ENCODE measurements at regions not wholly inside any gene's neighbourhood (a gene's known extent, or its start where the extent isn't known, plus 50 kb on each side); places are given as distances from the start of the nearest gene placed in this dataset.

DNA sequence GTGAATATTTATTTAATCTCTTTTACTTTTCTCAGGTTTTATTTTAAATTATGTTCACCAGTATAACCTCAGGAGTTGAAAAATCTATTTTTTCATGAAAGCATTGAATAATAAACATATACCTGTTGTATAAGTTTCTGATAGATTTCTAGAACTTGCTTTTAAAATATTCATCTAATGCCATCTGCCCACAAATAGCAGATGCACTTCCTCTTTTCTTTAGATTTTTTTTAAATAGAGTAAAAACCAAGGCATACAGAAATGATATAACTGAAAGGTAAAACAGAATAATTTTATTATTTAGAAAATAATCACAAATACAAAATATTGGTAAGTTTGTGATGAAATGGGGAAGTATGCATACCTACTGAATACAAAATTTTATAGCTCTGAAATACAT is 130.7 kb upstream of the PRMT6 start:
- ATAC-seq (ENCODE audit: low FRiP score) (no peak), DNase-seq (no peak)
- Histone ChIP-seq H3K27ac (ENCODE audit: low read depth in 1 of 2, low read length in 2 of 2) (no peak overlapping the region), H3K4me3 (ENCODE audit: low read length in 2 of 2) (no peak overlapping the region), H3K36me3 (ENCODE audit: control insufficient read depth in 1 of 2, insufficient read depth in 2 of 2, low read length in 1 of 2) (no peaks in the 10 kb centered on the region), H3K4me1 (ENCODE audit: control insufficient read depth in 1 of 2, insufficient read depth in 2 of 2, low read length in 2 of 2) (no peaks in the 10 kb centered on the region), H3K27me3 (ENCODE audit: control insufficient read depth in 1 of 2, insufficient read depth in 2 of 2, low read length in 1 of 2) (no peaks in the 10 kb centered on the region), H3K9me3 (ENCODE audit: control insufficient read depth, low read length) (no peaks in the 10 kb centered on the region)
- intact Hi-C loops (cut with DNase I): no loop called here

DNA sequence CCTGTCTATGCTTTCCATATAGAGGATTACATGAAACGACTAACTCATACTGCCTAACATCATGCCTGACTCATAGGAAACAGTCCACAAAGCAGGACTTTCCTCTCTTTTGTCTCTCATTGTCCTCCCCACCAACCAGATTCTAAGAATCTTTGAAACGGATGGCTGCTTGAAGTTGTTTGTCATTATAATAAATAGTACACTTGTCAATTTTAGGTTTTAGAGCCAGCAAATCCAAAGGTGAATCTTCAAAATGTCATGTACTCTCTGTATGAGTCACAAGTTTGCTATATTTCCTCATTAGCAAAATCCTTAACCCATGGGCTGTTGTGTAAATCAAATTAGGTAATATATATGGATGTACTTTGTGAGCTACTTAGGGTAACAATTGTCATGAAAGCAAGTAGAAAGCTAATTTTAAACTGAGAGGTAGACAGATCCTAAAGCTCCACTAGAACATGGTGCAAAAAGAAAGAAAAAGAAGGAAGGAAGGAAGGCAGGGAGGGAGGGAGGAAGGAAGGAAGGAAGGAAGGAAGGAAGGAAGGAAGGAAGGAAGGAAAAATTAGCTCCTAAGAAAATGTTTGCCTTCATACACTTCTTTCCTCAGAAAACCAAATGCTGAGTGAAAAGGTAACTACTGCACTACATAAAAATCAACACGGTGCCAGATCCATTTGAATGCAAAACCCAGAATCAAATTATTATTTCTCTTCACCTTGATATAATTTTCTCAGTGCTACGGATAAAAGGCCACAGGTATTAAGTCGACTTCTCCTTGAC is 129.5 kb upstream of the PRMT6 start:
- no peak for DNase-seq
- H3K27ac ChIP-seq (ENCODE audit: low read depth in 1 of 2, low read length in 2 of 2): no peak overlapping the region
- H3K27me3 ChIP-seq (ENCODE audit: control insufficient read depth in 1 of 2, insufficient read depth in 2 of 2, low read length in 1 of 2): no peaks in the 10 kb centered on the region
- intact Hi-C loops (cut with DNase I): no loop called here
- H3K9me3 ChIP-seq (ENCODE audit: control insufficient read depth, low read length): no peaks in the 10 kb centered on the region
- H3K36me3 ChIP-seq (ENCODE audit: control insufficient read depth in 1 of 2, insufficient read depth in 2 of 2, low read length in 1 of 2): no peaks in the 10 kb centered on the region
- ATAC-seq (ENCODE audit: low FRiP score): no peak
- H3K4me1 ChIP-seq (ENCODE audit: control insufficient read depth in 1 of 2, insufficient read depth in 2 of 2, low read length in 2 of 2): no peaks in the 10 kb centered on the region
- WGBS, 2 donors: 77 to 79% methylated on average over 5 of the region's 5 CpGs
- H3K4me3 ChIP-seq (ENCODE audit: low read length in 2 of 2): no peak overlapping the region

GRCh38 chr1:106937104-106937503 is 119.4 kb upstream of the PRMT6 start:
- 59 to 72% methylated on average over 3 of the region's 3 CpGs for WGBS, 2 donors
- Histone ChIP-seq H3K4me3 (ENCODE audit: low read length in 2 of 2) (no peak overlapping the region), H3K4me1 (ENCODE audit: control insufficient read depth in 1 of 2, insufficient read depth in 2 of 2, low read length in 2 of 2) (no peaks in the 10 kb centered on the region), H3K27ac (ENCODE audit: low read depth in 1 of 2, low read length in 2 of 2) (no peak overlapping the region), H3K36me3 (ENCODE audit: control insufficient read depth in 1 of 2, insufficient read depth in 2 of 2, low read length in 1 of 2) (no peaks in the 10 kb centered on the region), H3K9me3 (ENCODE audit: control insufficient read depth, low read length) (no peaks in the 10 kb centered on the region), H3K27me3 (ENCODE audit: control insufficient read depth in 1 of 2, insufficient read depth in 2 of 2, low read length in 1 of 2) (no peaks in the 10 kb centered on the region)
- ATAC-seq (ENCODE audit: low FRiP score) (no peak), DNase-seq (no peak)
- intact Hi-C loops (cut with DNase I): no loop called here

GRCh38 chr1:106944721-106945120 is 111.8 kb upstream of the PRMT6 start:
- DNase-seq (no peak), ATAC-seq (ENCODE audit: low FRiP score) (no peak)
- no peaks in the 10 kb centered on the region for H3K9me3 ChIP-seq (ENCODE audit: control insufficient read depth, low read length)
- intact Hi-C loops (cut with DNase I): no loop called here
- WGBS, 2 donors: 16 to 28% methylated on average over 2 of the region's 2 CpGs
- no peaks in the 10 kb centered on the region for H3K36me3 ChIP-seq (ENCODE audit: control insufficient read depth in 1 of 2, insufficient read depth in 2 of 2, low read length in 1 of 2)
- H3K4me1 ChIP-seq (ENCODE audit: control insufficient read depth in 1 of 2, insufficient read depth in 2 of 2, low read length in 2 of 2): no peaks in the 10 kb centered on the region
- H3K27ac ChIP-seq (ENCODE audit: low read depth in 1 of 2, low read length in 2 of 2): no peak overlapping the region
- no peaks in the 10 kb centered on the region for H3K27me3 ChIP-seq (ENCODE audit: control insufficient read depth in 1 of 2, insufficient read depth in 2 of 2, low read length in 1 of 2)
- no peak overlapping the region for H3K4me3 ChIP-seq (ENCODE audit: low read length in 2 of 2)

DNA sequence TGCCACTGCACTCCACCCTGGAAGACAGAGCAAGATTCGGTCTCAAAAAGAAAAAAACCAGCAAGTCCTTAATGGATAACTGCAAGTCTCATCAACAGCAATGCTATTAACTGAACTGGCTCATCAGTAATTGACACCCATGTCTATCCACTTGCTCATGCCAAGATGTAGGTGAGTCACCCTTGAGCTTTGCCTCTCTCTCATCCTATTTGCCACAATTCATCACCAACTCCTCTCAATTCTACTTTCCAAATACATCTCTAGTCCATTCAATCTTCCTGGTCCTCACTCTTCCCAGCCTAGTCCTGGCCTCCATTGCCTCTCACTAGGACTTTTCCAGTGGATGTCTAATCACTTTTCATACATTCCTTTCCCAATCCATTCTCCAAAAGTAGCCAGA is 103.7 kb upstream of the PRMT6 start:
- intact Hi-C loops (cut with DNase I): no loop called here
- no peak for DNase-seq
- ATAC-seq (ENCODE audit: low FRiP score): peak; percentile 45
- H3K36me3 ChIP-seq (ENCODE audit: control insufficient read depth in 1 of 2, insufficient read depth in 2 of 2, low read length in 1 of 2): no peaks in the 10 kb centered on the region
- H3K4me3 ChIP-seq (ENCODE audit: low read length in 2 of 2): no peak overlapping the region
- H3K9me3 ChIP-seq (ENCODE audit: control insufficient read depth, low read length): no peaks in the 10 kb centered on the region
- no peaks in the 10 kb centered on the region for H3K4me1 ChIP-seq (ENCODE audit: control insufficient read depth in 1 of 2, insufficient read depth in 2 of 2, low read length in 2 of 2)
- 86 to 89% methylated on average over 1 of the region's 1 CpG for WGBS, 2 donors
- no peak overlapping the region for H3K27ac ChIP-seq (ENCODE audit: low read depth in 1 of 2, low read length in 2 of 2)
- H3K27me3 ChIP-seq (ENCODE audit: control insufficient read depth in 1 of 2, insufficient read depth in 2 of 2, low read length in 1 of 2): no peaks in the 10 kb centered on the region

GRCh38 chr1:106954661-106955229 is 101.7 kb upstream of the PRMT6 start:
- no peak overlapping the region for H3K27ac ChIP-seq (ENCODE audit: low read depth in 1 of 2, low read length in 2 of 2)
- H3K36me3 ChIP-seq (ENCODE audit: control insufficient read depth in 1 of 2, insufficient read depth in 2 of 2, low read length in 1 of 2): no peaks in the 10 kb centered on the region
- no peak overlapping the region for H3K4me3 ChIP-seq (ENCODE audit: low read length in 2 of 2)
- no peaks in the 10 kb centered on the region for H3K4me1 ChIP-seq (ENCODE audit: control insufficient read depth in 1 of 2, insufficient read depth in 2 of 2, low read length in 2 of 2)
- H3K27me3 ChIP-seq (ENCODE audit: control insufficient read depth in 1 of 2, insufficient read depth in 2 of 2, low read length in 1 of 2): no peaks in the 10 kb centered on the region
- intact Hi-C loops (cut with DNase I): no loop called here
- DNase-seq (no peak), ATAC-seq (ENCODE audit: low FRiP score) (peak; percentile 62)
- H3K9me3 ChIP-seq (ENCODE audit: control insufficient read depth, low read length): no peaks in the 10 kb centered on the region

- Histone ChIP-seq H3K36me3 (ENCODE audit: control insufficient read depth in 1 of 2, insufficient read depth in 2 of 2, low read length in 1 of 2) (no peaks in the 10 kb centered on the region), H3K27ac (ENCODE audit: low read depth in 1 of 2, low read length in 2 of 2) (no peak overlapping the region), H3K9me3 (ENCODE audit: control insufficient read depth, low read length) (no peaks in the 10 kb centered on the region), H3K4me3 (ENCODE audit: low read length in 2 of 2) (no peak overlapping the region), H3K4me1 (ENCODE audit: control insufficient read depth in 1 of 2, insufficient read depth in 2 of 2, low read length in 2 of 2) (no peaks in the 10 kb centered on the region), H3K27me3 (ENCODE audit: control insufficient read depth in 1 of 2, insufficient read depth in 2 of 2, low read length in 1 of 2) (no peaks in the 10 kb centered on the region)
- WGBS, 2 donors: 86 to 88% methylated on average over 1 of the region's 1 CpG
- intact Hi-C loops (cut with DNase I): no loop called here
- ATAC-seq (ENCODE audit: low FRiP score) (no peak), DNase-seq (no peak)
Measured at GRCh38 chr1:106956721-106957120, 99.8 kb upstream of the PRMT6 start.

- Histone ChIP-seq H3K27me3 (ENCODE audit: control insufficient read depth in 1 of 2, insufficient read depth in 2 of 2, low read length in 1 of 2) (no peaks in the 10 kb centered on the region), H3K36me3 (ENCODE audit: control insufficient read depth in 1 of 2, insufficient read depth in 2 of 2, low read length in 1 of 2) (no peaks in the 10 kb centered on the region), H3K27ac (ENCODE audit: low read depth in 1 of 2, low read length in 2 of 2) (no peak overlapping the region), H3K9me3 (ENCODE audit: control insufficient read depth, low read length) (no peaks in the 10 kb centered on the region), H3K4me1 (ENCODE audit: control insufficient read depth in 1 of 2, insufficient read depth in 2 of 2, low read length in 2 of 2) (no peaks in the 10 kb centered on the region), H3K4me3 (ENCODE audit: low read length in 2 of 2) (no peak overlapping the region)
- WGBS, 2 donors: 53 to 83% methylated on average over 3 of the region's 3 CpGs
- intact Hi-C loops (cut with DNase I): no loop called here
- DNase-seq (no peak), ATAC-seq (ENCODE audit: low FRiP score) (no peak)
Measured at GRCh38 chr1:106957795-106958194, 98.7 kb upstream of the PRMT6 start.

GRCh38 chr1:106960412-106960811 is 96.1 kb upstream of the PRMT6 start:
- ATAC-seq (ENCODE audit: low FRiP score) (no peak), DNase-seq (no peak)
- 62 to 68% methylated on average over 4 of the region's 4 CpGs for WGBS, 2 donors
- no peaks in the 10 kb centered on the region for H3K36me3 ChIP-seq (ENCODE audit: control insufficient read depth in 1 of 2, insufficient read depth in 2 of 2, low read length in 1 of 2)
- no peaks in the 10 kb centered on the region for H3K9me3 ChIP-seq (ENCODE audit: control insufficient read depth, low read length)
- no peaks in the 10 kb centered on the region for H3K27me3 ChIP-seq (ENCODE audit: control insufficient read depth in 1 of 2, insufficient read depth in 2 of 2, low read length in 1 of 2)
- H3K4me1 ChIP-seq (ENCODE audit: control insufficient read depth in 1 of 2, insufficient read depth in 2 of 2, low read length in 2 of 2): no peaks in the 10 kb centered on the region
- intact Hi-C loops (cut with DNase I): no loop called here
- H3K4me3 ChIP-seq (ENCODE audit: low read length in 2 of 2): no peak overlapping the region
- H3K27ac ChIP-seq (ENCODE audit: low read depth in 1 of 2, low read length in 2 of 2): no peak overlapping the region
